GM21423 (cell line): ENCODE measurements at regions not wholly inside any gene's neighbourhood (a gene's known extent, or its start where the extent isn't known, plus 50 kb on each side); places are given as distances from the start of the nearest gene placed in this dataset.
"Not testable (repeated sequence)": the region's sequence is repeated elsewhere in the genome, so short reads cannot be mapped to it uniquely, and the experiment has no call there.

Experiments used
- ATAC-seq: cut with Tn5 transposase; IDR thresholded peaks from one replicate; pipeline ENCODE4 v1.9.1; 2021; ENCODE audit warnings: mild to moderate bottlenecking, moderate library complexity; ENCODE audit not compliant: unreplicated experiment

- no peak for ATAC-seq
These were observed 97.9 kb upstream of the SERBP1 start for GRCh38 chr1:67528141-67528540.

- ATAC-seq, result no peak
These were observed 99.9 kb upstream of the SERBP1 start for GRCh38 chr1:67530071-67530470.

GRCh38 chr1:67532452-67533216, 102.4 kb upstream of the SERBP1 start:
- peak; percentile 51 for ATAC-seq

GRCh38 chr1:67534627-67535065, 104.4 kb upstream of the SERBP1 start:
- ATAC-seq, result no peak

GRCh38 chr1:67535474-67535873, 105.3 kb upstream of the SERBP1 start:
- peak; percentile 84 for ATAC-seq

GRCh38 chr1:67536957-67537666, 106.9 kb upstream of the SERBP1 start:
- ATAC-seq, result no peak

GRCh38 chr1:67537667-67538018, 107.4 kb upstream of the SERBP1 start:
- no peak for ATAC-seq

GRCh38 chr1:67540025-67540732, 110.0 kb upstream of the SERBP1 start:
- ATAC-seq, result no peak

GRCh38 chr1:67540733-67541125, 110.5 kb upstream of the SERBP1 start:
- no peak for ATAC-seq

- ATAC-seq, result no peak
These were observed 112.5 kb upstream of the SERBP1 start for GRCh38 chr1:67542747-67543146.

- no peak for ATAC-seq
These were observed 114.7 kb upstream of the SERBP1 start for GRCh38 chr1:67544921-67545320.

GRCh38 chr1:67545364-67545763, 115.2 kb upstream of the SERBP1 start:
- no peak for ATAC-seq

GRCh38 chr1:67551375-67551774, 121.2 kb upstream of the SERBP1 start:
- ATAC-seq, result no peak

GRCh38 chr1:67552336-67552759, 122.1 kb upstream of the SERBP1 start:
- ATAC-seq, result no peak

GRCh38 chr1:67554204-67554603, 124.0 kb upstream of the SERBP1 start:
- ATAC-seq, result not testable (repeated sequence)

GRCh38 chr1:67555461-67556296, 125.5 kb upstream of the SERBP1 start:
- no peak for ATAC-seq

- ATAC-seq, result no peak
These were observed 126.2 kb upstream of the SERBP1 start for GRCh38 chr1:67556297-67556900.

- ATAC-seq, result no peak
These were observed 127.1 kb upstream of the GADD45A start for GRCh38 chr1:67557696-67558448.

GRCh38 chr1:67558449-67559193, 126.4 kb upstream of the GADD45A start:
- no peak for ATAC-seq
